ENCODE measurements at regions not wholly inside any gene's neighbourhood (a gene's known extent, or its start where the extent isn't known, plus 50 kb on each side); places are given as distances from the start of the nearest gene placed in this dataset.
A peak's percentile ranks its signal among the peaks of the same experiment; 100 is the strongest.
"Not testable (repeated sequence)": the region's sequence is repeated elsewhere in the genome, so short reads cannot be mapped to it uniquely, and the experiment has no call there.

- no peak for DNase-seq
These were observed 128.1 kb upstream of the HPF1 start for GRCh38 chr4:169885893-169886292.

DNA sequence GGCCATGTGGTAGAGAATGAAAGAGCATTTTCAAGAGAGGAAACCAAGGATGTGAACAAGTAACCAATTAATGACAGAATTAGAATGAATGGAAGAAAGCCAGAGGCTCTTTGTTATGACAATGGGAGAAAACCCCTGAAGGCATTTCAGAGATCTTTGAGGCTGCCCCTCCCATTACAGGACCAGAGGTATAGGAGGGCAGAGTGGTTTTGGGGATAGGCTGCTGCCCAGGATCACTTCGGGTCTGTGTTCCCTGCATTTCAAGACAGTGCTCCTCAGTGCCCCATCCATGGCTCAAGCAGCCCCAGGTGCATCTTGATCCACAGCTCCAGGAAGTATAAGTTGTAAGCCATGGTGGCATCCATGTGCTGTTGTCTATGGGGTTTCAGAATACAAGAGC lies 124.0 kb upstream of the HPF1 start:
- DNase-seq, result no peak

GRCh38 chr4:169870507-169870906 lies 112.8 kb upstream of the HPF1 start:
- DNase-seq, result no peak

DNA sequence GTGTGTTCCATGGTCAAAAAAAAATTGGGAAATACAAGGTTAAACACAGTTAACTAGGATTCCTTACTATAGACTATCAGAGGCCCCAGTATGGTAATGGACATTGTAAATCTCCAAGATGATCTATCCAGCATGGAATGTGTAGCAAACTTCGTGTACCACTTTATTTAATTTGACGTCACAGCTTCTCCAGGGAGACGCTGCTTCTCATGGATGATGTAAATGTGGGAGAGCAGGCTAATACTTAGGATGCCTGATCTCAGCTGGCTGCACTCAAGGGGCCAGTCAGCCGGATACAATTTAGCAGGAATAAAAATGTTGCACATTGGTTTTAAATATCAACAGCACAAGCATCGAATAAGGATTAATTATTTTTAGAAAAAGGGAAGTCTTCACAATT lies 111.7 kb upstream of the HPF1 start:
- DNase-seq, result no peak

DNA sequence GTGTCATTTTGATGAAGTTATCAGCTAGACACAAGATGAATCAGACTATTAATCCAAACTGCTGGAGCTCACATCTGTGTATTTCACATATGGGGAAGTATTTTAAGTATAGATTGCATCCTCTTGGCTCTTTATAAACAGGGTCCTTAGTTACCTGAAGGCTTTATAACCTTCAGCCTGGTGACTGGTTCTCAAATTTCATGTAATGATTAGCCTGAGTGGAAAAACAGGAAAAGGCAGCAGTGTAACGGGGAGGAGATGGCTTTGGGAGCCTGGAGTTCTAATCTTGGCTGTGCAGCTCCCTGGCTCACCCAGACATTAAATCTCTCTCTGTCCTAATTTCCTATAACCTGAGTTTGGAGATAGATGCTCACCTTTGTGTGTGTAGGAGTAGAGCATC lies 103.8 kb upstream of the HPF1 start:
- no peak for DNase-seq

GRCh38 chr4:169859366-169860216 lies 101.8 kb upstream of the HPF1 start:
- DNase-seq, result no peak

GRCh38 chr4:169854090-169854489 lies 96.3 kb upstream of the HPF1 start:
- no peak for DNase-seq

DNA sequence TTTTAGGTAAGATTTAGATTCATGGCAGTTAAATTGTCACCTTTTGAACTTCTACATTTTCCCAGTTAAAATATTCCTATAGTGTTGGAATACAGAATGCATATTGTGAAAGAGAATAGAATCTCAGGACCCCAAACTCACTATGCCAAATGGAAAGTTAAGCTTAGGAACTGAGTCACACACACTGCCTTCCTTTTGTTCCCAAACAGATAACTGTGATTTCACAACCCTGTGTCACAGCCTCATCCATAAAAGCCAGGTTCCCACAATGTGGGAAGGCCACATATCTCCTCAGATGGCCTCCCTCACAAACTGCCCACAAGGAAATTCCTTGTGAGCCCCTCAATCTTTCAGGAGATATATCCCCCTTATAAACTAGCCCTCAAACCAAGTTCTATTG lies 94.7 kb upstream of the HPF1 start:
- DNase-seq, result no peak

DNA sequence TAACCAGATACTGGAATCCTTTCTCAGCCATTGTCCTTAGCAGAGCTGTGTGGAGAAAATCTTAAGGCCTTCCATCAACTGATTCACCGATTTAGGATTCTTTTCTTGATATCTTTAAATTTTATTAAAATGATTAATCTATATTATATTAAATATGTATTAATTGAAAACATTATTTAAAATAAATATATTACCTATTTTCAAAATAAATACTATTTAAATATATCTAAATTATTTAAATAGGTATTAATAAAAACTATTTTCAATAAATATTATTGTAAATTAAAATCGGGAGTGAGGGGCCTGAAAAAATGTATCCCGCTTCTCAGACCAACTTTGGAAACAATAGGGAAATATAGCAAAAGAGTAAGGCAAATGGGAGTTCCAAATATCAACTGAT lies 94.0 kb upstream of the HPF1 start:
- DNase-seq, result no peak

GRCh38 chr4:169849456-169849855 lies 91.7 kb upstream of the HPF1 start:
- no peak for DNase-seq

GRCh38 chr4:169848018-169848417 lies 90.3 kb upstream of the HPF1 start:
- DNase-seq, result no peak

DNA sequence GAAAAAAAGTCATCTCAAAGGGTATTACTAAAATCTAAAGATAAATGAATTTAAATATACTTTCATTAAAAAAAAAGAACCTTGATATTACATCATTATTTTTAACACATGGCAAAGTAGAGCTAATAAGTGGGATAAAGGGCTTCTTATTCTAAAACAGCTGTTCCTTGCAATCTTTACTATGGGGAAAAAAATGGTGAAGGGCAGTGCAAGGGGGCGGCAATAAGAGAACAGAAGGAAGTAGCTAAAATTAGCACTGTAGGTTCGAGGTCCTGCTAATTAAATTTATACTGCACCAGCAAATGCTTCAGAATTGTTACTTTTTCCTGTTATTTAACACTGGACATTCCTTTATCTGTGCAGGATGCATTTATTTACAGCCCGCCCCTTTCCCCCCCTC lies 89.4 kb upstream of the HPF1 start:
- DNase-seq, result no peak

GRCh38 chr4:169846396-169846795 lies 88.7 kb upstream of the HPF1 start:
- DNase-seq, result no peak

DNA sequence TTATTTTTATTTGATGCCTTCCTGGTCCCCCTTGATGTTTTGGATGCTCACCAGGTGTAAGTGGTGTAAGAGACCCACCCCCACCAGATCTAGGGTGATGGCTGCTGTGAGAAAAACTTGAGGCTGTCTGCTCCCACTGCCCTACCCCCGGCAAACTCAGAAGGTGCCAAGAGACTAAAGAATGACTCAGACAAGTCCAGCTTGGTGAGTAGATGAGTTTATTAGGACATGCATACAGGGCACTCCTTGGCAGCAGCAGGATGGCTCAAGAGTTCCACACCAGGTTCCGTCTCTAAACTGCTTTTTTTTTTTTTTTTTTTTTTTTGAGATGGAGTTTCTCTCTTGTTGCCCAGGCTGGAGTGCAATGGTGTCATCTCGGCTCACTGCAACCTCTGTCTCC lies 84.0 kb upstream of the HPF1 start:
- no peak for DNase-seq

DNA sequence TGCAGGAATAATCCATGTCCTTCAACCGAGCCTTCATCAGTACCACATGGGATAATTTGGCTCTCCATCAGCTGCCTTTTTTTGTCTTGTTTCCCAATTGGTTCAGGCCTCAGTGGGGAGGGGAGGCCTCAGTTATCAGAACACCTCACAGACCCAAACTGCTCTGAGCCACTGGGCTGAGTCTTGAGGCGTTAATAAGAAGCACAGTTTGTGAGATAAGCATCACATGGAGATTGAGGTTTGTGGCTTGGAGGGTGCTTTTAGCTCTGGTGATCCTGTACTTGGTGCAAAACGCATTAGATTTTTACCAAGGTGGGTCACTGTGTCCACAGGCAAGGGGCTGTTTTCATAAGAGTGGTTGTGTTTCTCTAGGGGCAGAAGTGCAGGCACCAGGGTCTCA lies 82.8 kb upstream of the HPF1 start:
- DNase-seq, result no peak

GRCh38 chr4:169828329-169828728 lies 70.6 kb upstream of the HPF1 start:
- DNase-seq, result not testable (repeated sequence)

GRCh38 chr4:169826634-169827187 lies 69.0 kb upstream of the HPF1 start:
- DNase-seq, result no peak

DNA sequence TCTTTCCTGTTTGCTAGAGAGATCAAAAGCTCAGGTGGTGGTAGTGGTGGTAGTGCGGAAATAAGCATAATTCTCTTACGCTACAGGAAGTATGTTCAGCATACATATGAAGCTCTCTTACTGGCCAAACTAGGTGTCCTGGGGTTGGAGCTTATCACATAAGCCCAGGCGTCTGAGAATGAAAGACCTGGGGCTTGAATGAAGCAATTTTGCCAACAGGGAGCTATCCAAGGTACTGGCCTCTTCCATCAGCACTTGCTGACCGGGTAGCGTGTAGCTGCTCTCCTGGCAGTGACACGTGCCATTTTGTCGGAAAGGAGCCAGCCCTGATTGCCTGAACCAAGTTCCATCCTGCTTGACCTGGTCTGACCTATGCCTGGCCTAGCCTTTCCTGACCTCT lies 65.9 kb upstream of the HPF1 start:
- peak in 2 of 3 donors; percentile 33 to 56 for DNase-seq

DNA sequence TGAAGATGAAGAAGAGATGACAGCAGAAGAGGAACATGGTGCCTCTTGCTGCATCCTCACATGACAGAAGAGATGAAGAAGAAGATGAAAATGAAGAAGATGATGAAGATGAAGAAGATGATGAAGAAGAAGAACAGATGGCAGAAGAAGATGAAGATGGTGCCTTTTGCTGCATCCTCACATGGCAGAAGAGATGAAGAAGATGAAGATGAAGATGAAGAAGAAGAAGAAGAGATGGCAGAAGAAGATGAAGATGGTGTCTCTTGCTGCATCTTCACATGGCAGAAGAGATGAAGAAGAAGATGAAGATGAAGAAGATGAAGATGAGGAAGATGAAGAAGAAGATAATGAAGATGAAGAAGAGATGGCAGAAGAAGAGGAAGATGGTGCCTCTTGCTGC lies 63.7 kb upstream of the HPF1 start:
- no peak for DNase-seq

DNA sequence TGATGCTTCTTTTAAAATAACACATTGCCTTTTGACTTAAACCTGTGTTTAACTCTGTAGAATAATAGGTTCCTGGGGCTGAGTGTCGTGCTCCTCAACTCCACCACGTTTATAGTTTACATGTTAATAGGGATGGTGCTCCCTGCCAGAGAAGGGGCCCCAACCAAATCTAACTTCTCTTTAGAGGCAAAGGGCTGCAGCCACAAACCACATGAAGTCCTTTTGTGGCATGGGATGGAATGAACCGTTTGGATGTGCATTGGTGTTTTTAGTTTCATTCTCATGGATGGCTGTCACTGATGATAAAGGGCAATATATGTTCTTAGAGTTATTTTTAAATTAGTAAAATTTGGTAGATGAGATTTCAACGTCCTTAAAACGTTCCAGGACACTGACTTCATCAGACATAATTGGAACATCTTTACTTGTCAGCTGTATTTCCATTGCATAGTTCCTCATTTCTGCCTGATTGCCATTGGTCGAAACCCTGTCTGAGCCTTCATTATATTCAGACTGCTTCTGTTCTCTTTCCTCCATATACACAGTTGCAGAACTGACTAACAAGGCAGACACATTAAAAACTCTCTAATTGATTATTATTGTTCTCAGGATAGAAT lies 60.4 kb upstream of the HPF1 start:
- peak in 2 of 3 donors; percentile 8 to 11 for DNase-seq

- no peak for DNase-seq
These were observed 57.9 kb upstream of the HPF1 start for GRCh38 chr4:169815606-169816005.

DNA sequence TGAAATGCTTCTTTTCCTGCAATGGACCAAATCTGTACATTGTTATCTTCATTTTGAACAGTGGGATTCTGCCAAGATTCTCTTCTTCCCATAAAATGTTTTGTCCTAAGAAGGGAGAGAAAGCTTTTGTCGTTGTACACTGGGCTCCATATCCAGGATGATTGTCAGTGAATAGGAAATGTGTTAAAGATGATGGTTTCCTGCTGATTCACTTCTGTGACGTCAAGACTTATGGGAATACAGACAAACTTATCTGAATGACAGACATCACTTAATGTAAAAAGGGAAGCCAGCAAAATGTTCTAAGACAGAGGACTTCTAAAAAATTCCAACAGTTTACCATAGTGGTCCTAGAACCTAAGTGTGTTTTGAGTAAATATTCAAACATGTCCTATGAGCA lies 53.7 kb upstream of the HPF1 start:
- DNase-seq, result peak in 2 of 3 donors; percentile 12 to 25

DNA sequence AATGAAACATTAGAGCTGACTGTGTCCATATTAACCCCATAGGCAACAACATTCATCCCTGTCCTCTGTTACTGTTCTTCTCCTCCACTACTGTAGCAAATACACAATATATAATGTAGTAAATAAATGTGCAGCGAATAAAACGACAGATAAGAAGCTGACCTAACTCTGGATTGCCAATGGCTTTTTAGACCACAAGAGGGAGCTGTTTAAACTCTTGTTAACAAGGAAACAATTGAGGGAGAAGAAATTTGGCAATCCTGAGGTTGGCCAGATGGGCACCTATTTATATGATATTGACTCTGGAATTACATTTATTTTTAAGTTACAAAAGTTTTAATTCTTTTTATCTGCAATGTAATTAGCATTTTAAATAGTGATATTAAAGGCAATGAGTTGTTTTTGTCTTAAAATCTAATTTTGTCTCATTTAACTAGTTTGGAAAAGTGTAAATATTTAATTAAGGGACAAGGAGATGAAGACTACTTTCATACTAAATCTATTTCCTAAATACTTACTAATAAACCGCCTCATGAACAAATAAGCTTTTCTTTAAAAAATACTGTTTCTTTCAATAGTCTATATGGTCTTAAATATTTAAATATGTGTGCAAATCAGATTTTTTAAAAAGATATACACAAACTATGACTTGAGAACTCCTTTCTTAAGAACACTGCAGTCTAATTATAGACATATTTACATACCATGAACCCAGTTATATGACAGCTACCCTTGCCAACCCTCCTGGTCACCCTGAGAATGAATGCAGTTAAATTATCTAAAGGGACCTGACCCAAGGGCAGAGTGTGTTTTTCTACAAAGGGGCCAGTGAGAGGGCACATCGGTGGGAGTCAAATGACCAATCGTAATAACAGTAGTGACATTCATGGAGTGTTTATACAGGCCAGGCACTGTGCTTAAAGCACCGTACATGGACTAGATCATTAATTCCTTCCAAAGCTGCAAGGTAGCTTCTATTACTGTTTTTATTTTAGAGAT lies 52.9 kb upstream of the HPF1 start:
- DNase-seq, result peak; percentile 84 to 89 (median 85)

Measured in suppressor macrophage treated with lipopolysaccharide for 1 hour (primary cell).